ENCODE measurements at regions not wholly inside any gene's neighbourhood (a gene's known extent, or its start where the extent isn't known, plus 50 kb on each side); places are given as distances from the start of the nearest gene placed in this dataset.

DNA sequence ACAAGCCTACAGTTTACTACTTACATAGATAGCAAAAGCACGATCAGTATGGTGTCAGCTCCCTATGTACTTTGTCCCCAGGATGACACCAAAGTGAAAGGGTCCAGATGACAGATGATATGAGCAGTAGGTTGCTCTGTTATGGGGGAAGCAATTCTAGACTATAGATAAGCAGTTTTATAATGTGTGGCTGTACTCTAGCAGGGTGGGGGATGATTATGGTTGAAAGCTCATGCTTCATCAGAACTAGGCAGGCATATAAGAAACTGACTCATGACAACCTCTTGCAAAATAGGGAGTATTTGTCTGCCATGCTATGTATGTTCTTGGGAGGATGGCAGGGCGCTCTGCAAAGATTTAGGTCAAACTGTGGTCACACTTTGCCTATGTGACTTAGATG is 158.2 kb upstream of the ZBED5 start:
- no peak for DNase-seq (ENCODE audit: low read depth in 1 of 2, low spot score in 1 of 2)

DNA sequence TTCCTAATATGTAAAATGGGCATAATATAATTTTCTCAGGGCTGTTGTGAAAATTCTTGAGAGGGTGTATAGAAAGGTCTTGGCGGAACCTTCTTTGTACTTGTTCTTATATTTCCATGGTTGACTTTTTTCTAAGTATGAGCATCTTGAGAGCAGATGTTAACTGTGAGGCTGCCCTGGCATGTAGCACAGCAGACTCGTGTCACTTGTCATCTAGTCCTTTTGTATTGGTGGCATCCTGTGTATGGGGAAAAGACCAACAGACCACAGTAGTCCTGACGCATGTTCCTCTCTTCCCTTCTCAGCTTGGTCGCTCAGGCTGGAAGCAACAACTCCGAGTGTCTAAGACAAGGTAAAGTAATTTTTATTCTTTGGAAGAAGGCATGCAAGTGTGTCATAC is 153.8 kb upstream of the ZBED5 start:
- no peak for DNase-seq (ENCODE audit: low read depth in 1 of 2, low spot score in 1 of 2)

DNA sequence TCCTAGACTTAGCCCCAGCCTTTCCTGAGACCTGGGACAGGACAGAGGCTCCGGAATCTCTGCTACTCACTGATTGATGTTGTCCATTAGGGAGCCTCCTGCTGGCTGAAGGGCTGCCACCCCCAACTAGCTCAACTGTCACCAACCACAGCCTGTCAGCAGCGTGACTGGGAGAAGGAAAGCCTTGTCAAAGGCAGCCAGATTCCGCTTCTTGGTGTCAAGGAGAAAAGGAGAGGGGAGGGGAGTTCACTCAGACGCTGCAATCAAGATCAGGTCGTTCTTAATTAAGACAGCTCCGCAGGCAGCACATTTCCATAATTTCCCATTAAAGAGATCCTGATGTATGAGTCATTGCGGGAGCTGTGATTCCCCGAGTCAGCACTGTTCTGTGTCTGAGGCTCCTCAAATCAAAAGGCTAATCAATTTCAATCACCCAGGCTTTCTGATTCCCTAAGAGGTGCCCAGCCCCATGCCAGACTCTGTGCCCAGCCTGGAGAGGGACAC is 152.8 kb upstream of the ZBED5 start:
- DNase-seq (ENCODE audit: low read depth in 1 of 2, low spot score in 1 of 2) = no peak

DNA sequence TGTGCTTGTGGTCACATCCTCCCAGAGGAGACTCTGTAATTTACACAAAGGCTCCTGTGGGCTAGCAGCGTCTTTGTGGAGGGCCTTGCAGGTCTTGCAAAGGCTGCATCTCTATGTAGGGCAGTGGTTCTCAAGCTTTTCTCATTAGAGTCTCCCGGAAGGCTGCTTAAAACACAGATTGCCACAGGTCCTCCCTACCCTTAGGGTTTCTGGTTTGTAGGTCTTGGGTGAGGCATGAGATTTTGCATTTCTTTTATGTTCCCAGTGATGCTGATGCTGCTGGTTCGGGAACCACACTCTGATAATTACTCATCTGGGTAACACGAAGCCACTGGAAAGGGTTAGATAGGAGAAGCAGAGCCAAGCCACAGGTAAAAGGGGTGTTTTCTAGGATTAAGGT is 151.3 kb upstream of the ZBED5 start:
- no peak for DNase-seq (ENCODE audit: low read depth in 1 of 2, low spot score in 1 of 2)

DNA sequence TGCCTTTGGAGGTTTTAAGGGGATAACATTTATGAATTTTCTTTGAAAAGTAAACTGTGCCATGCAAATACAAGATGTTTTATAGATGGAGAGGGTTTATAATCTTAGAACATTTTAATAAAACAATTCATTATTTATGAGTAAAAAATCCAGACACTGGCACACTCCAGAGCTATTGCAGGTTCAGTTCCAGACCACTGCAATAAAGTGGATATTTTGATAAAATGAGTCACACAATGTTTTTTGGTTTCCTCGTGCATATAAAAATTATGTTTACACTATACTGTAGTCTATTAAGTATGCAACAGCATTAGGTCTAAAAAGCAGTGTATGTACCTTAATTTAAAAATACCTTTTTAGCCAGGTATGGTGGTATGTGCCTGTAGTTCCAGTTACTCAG is 146.2 kb upstream of the ZBED5 start:
- no peak for DNase-seq (ENCODE audit: low read depth in 1 of 2, low spot score in 1 of 2)

DNA sequence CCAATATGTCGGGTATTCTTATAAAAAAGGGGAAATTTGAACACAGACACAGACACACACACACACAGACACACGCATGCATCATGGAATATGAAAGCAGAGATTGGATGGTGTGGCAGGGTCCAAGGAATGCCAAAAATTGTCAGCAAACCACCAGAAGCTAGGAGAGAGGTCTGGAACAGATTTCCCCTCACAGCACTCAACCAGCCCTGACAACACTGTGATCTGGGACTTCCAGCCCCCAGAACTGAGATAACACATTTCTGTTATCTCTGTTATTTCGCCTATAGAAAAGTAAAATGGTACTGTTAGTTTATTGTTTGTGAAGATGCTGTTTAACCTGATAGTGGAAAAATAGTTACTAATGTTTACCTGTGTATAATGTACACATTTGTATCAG is 145.4 kb upstream of the ZBED5 start:
- no peak for DNase-seq (ENCODE audit: low read depth in 1 of 2, low spot score in 1 of 2)

DNA sequence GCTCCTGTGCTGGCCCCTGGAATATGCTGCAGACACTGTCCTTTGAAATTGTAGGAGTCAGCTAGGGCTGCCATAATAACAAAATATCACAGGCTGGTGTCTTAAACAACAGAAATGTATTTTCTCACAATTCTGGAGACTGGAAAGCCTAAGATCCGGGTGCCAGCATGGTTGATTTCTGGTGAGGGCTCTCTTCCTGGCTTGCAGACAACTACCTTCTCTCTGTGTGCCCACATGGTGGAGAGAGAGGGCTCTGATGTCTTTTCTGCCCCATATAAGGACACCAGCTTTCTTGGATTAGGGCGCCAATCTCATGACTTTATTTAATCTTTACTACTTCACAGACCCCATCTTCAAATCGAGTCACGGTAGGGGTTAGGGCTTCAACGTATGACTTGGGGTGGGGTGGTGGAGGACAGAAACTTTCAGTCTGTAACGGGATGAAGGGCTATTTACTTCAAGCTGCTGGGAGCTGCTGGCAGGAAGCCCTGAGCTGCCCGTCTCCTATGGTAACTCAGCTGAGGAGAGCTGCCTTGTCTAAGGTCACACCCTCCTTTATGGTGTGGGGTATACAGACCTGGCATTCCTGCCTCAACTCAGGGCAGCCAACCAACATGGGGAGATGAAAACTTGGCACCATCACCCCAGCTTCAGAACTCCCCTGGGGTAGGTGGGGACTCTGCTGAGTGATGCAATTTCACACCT is 142.9 kb upstream of the ZBED5 start:
- no peak for DNase-seq (ENCODE audit: low read depth in 1 of 2, low spot score in 1 of 2)

DNA sequence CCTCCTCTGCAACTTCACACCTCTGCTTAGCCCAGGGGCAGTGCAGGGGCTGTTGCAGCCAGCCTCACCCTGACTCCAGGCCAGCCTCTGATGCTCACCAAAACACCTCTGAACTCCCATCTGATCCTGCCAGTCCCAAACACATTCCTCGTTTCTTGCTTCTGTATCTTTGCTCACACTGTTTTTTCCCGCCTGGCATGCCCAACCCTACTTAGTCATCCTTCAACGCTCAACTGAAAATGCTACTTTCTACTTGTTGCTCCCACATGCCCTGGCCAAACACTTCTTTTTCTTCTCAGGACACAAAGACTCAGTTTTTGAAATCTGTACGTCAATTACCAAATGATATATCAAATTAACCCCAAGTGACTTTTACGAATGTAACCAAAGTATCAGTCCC is 140.8 kb upstream of the ZBED5 start:
- DNase-seq (ENCODE audit: low read depth in 1 of 2, low spot score in 1 of 2) = no peak

DNA sequence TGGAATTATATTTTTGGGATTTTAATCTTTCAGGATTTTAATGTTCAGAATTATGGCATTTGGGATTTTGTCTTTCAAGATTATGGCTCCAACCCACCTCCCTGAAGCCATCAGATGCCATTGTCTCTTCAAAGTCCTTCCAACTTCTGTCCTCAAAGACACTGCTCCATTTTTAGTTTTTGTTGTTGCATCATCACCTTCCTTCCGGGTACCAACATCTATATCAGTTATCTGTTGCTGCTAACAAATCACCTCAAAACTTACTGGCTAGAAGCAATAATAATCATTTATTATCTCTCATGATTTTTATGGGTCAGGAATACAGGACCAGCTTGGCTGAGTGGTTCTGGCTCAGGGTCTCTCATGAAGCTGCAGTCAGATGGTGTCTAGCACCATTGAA is 138.8 kb upstream of the ZBED5 start:
- no peak for DNase-seq (ENCODE audit: low read depth in 1 of 2, low spot score in 1 of 2)

DNA sequence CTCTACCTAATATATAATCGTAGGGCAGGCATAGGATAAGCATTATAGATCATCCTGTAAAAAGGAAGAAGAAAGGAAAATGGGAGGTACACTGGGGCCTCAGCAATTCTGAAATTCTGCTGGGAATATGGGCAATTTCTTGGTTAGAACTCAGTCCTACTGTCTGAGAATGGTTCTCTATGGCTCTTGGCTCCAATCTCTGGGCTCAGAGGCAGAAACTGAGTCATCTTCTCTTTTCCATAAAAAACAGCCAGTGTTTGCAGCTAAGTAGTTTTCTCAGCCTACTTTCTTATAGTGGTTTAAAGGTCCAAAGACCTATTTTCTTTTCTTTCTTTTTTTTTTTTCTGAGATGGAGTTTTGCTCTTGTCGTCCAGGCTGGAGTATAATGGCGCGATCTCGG is 135.8 kb upstream of the ZBED5 start:
- no peak for DNase-seq (ENCODE audit: low read depth in 1 of 2, low spot score in 1 of 2)

DNA sequence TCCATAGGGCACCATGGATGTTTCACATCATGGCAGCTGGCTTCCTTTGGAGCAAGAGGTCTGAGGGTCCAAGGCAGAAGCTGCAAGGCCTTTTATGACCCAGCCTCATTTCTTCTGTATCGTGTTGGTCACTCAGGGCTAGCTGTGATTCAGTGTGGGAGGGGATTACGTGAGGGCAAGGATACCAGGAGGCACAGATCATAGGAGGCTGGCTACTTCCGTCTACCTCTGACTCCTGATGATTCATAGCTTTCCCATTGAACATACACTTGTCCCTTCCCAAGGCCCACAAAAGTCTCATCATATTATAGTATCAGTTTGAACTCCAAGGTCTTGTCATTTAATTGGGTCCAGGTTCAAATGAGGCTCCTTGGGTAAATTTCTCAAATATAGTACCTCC is 135.3 kb upstream of the ZBED5 start:
- no peak for DNase-seq (ENCODE audit: low read depth in 1 of 2, low spot score in 1 of 2)

DNA sequence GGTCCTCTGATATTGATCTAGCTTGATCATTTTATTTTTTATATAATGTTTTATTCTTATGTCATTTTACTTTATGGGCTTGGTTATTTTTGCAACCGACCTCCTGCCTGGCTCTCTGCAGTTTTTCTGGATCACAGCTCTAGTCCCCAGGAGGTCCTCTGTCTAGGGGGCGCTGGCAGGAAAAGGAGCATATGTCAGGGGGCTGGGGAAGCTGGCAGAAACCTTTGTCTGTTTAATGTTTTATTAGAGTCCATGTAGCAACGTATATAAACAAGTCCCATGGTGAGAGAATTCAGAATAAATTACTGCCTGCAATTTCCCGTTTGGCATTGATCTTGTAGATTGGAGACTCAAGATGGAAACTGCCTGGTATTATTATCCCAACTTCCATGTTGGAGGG is 133.5 kb upstream of the ZBED5 start:
- no peak for DNase-seq (ENCODE audit: low read depth in 1 of 2, low spot score in 1 of 2)

DNA sequence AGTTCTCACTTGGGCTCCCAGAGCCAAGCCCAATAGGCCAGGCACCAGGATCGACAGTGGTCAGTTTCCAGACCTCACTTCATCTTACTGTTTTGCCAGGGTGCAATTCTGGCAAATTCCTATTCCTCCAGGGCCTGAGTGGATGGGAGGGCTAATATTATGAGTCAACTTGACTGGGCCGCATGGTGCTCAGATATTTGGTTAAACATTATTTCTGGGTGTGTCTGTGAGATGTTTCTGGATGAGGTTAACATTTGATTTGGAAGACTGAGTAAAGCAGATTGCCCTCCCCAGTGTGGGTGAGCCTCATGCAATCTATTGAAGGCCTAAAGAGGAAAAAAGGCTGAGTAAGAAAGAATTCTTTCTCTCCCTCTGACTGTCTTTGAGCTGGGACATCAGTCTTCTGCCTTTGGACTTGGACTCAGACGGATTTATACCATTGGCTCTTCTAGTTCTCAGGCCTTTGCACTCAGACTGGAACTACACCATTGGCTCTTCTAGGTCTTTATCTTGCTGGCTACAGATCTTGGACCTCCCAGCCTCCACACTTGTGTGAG is 132.9 kb upstream of the ZBED5 start:
- DNase-seq (ENCODE audit: low read depth in 1 of 2, low spot score in 1 of 2) = no peak

DNA sequence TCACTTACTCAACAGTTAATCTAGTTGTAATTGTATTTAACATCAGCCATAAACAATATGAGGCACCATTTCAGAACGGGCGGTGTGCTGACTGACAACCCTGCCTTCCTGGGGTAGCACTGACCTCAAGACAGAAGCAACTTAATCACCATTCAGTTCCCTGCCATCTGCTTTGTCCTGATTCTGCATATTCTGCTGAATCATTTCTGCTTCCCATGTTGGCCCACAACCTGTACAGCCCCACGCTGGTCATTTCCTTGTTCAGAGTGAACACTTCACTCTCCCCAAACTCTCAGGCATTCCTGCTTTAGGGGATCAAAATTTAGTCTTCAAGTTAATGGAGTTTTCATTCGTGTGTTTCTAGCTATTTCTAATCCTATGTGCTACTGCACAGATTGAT is 132.3 kb upstream of the ZBED5 start:
- no peak for DNase-seq (ENCODE audit: low read depth in 1 of 2, low spot score in 1 of 2)

DNA sequence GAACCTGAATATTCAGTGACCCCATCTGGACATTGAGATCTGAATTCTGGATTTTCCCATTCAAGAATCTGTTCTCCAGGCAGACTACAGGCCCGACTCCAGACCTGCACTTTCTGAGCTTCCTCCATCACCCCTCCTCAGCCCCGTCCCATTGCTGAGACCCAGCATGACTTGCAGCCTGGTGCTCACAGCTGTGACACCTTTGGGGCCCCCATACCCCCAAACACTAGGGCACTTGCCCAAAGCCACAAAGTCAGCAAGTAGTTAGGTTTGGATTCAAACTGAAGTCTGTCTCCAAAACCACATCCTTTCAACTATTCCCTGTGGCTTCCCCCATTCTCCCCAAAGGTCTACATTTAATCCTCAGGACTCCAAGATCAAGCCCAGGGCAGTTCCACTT is 128.2 kb upstream of the ZBED5 start:
- DNase-seq (ENCODE audit: low read depth in 1 of 2, low spot score in 1 of 2) = no peak

DNA sequence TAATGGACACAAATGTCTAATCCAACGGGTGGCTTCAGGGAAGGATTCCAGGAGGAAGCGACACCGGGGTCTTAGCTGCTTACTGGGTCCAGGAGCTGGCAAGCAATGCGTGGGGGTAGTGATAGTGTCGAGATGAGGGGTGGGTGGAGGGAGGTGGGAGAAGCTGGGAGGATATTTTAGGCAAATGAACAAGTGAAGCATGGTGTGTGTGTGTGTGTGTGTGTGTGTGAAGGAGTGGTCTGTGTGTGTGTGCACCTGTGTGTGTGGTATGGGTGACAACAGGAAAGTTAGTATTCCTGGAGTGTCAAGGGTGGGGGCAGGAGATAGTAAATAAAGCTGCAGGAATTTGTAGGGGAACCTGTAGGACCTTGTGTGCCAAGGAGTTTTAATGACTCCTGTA is 126.9 kb upstream of the ZBED5 start:
- DNase-seq (ENCODE audit: low read depth in 1 of 2, low spot score in 1 of 2) = no peak

DNA sequence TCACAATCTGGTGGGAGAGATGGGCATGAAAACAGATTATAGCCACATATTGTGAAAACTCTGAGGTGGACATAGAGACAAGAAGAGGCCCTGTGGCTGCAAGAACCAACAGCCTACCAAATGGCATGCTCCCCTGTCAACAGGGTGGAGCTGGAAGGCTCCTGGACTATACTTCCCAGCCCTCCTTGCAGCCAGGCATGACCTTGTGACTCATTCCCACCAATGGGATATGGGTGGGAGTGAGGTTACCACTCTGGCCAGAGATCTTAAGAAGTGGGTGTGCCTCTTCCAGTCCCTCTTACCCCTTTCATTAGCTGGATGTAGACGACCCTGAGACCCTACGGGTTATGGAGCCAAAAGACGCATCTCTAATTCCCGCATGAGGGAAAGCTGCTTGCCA is 126.4 kb upstream of the ZBED5 start:
- no peak for DNase-seq (ENCODE audit: low read depth in 1 of 2, low spot score in 1 of 2)

DNA sequence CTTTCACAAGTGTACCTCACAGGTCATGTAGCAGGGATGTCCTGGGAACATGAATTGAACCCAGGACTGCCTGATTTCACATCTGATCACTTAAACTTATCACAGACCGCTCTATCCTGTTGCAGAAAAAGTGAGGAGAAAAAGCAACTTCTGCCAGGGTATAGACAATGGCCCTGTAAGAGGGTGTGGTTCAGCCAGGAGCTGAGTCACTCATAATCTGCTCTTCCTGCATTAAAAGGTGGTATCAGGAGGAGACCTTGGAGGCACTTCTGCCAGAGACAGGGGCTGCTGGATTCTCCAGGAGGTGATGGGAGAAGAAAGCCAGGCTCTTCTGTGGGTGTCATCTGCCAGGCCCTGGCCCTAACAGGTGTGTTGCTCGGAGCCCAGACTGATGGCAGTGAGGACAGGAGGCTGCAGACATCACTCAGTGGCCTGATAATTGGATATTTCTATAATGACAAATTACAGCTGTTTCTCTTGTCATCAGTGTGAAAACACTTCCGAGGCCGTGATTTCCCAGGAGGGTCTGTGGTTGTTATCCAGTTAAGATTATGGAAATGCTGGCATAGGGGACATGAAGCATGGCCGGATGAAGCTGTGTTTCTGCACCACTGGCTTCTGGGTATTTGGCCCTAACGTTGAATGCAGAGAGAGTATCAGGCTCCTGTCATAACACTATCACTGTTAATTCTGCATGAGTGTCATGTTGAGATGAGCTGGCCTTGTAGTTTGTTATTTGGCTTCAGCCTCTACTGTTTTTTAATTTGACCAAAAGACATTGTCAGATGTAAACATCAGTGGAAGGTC is 125.1 kb upstream of the ZBED5 start:
- DNase-seq (ENCODE audit: low read depth in 1 of 2, low spot score in 1 of 2) = no peak

DNA sequence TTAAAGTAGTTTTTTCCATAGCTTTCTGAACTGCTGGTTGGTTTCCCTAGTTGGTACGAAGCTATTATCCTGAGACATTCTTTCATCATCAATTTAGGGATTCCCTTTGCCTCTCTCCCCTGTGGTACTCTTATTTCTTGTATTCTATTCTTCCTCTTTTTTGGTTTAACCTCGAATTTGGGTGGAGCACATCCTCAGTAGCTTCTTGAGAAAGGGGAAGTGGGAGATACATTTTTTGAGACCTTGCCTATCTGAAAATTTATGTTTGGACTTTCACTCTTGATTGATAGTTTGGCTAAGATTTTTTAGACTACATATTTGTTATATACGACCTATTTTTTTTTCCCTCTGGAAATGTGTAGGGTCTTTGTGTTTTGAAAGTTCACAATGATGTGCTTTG is 121.7 kb upstream of the ZBED5 start:
- no peak for DNase-seq (ENCODE audit: low read depth in 1 of 2, low spot score in 1 of 2)

DNA sequence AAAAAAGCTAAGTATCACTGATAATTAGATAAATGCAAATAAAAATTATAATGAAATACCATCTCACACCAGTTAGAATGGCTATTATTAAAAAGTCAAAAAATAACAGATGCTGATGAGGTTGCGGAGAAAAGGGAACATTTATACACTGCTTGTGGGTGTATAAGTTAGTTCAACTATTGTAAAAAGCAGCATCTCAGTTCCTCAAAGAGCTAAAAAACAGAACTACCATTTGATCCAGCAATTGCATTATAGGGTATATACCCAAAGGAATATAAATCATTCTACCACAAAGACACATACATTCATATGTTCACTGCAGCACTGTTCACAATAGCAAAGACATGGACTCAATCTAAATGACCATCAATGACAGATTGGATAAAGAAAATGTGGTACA is 120.3 kb upstream of the ZBED5 start:
- no peak for DNase-seq (ENCODE audit: low read depth in 1 of 2, low spot score in 1 of 2)

DNA sequence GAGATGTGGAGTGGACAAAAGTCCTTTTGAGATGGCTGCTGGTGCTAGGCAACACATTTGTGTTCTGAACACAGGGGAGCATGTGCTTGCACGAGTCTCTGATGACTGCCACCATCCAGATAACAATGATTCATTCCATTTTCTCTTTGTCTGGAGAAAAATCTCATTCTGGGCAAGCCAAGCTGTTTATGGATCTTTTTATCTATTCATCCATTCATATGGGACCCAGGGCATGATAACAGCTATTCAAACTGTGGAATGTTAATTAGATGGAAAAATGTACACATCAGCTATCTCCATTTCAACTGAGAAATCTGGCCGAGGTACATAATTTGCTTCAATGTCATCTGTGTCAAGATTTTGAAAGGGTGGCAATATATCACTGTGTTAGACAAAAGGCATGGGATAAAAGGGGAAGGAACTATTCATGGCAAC is 117.5 kb upstream of the ZBED5 start:
- DNase-seq (ENCODE audit: low read depth in 1 of 2, low spot score in 1 of 2) = no peak

DNA sequence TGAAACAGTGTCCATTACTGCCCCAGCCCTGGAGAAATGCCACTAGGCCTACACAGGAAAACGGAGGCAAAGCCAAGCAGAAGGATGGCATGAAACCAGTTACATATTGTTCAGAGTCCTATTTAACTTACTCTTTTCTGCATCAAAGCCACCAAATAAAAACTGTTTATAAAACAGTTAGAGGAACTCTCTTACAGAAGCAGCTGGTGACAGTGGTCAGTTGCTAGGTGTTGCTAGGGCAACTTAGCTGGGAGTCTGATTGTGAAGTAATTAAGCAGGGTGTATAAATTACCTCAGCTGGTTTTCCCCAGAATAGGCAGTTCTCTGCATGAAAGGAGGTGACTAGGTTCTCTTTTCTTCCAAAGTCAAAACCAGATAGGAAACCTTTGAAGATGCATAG is 115.6 kb upstream of the ZBED5 start:
- DNase-seq (ENCODE audit: low read depth in 1 of 2, low spot score in 1 of 2) = no peak

Measured in stimulated activated CD4-positive, alpha-beta T cell treated with anti-CD3 and anti-CD28 coated beads, Interleukin-15, amount 100 ng/mL, for 1 hour (primary cell).